ENCODE measurements at regions not wholly inside any gene's neighbourhood (a gene's known extent, or its start where the extent isn't known, plus 50 kb on each side); places are given as distances from the start of the nearest gene placed in this dataset.

- Mint-ChIP-seq H3K4me1 (peaks cover 26% of the 10 kb centered on the region), H3K27ac (peak overlapping the region; percentile 97), H3K4me3 (peak overlapping the region; percentile 99), H3K27me3 (no peaks in the 10 kb centered on the region), H3K9me3 (ENCODE audit: insufficient read depth) (no peaks in the 10 kb centered on the region)
- ChIA-PET POLR2A (interaction anchor here (0.6 kb wide), 1 partner anchor 9 kb away, joined by 4 read pairs; no protein-coding TSS in a partner anchor), CTCF (interaction anchor here (0.6 kb wide), 1 partner anchor 28 kb away, joined by 3 read pairs; no protein-coding TSS in a partner anchor)
- peaks cover 11% of the 10 kb centered on the region for H3K79me2 ChIP-seq (ENCODE audit: control insufficient read depth, insufficient read depth, low read length)
- H2AFZ ChIP-seq (ENCODE audit: insufficient read depth, low read depth, low read length, poor library complexity, severe bottlenecking), result peak overlapping the region; percentile 94
- H3K9ac ChIP-seq (ENCODE audit: low read length), result peak overlapping the region; percentile 84
- H3K36me3 ChIP-seq (replicated peaks in 1 of 2; ENCODE audit: control extremely low read depth in 1 of 2, control insufficient read depth in 1 of 2, extremely low read depth in 1 of 2, insufficient read depth in 2 of 2, low read length in 1 of 2), result no peaks in the 10 kb centered on the region
- no peak for TF ChIP-seq CTCF (IDR thresholded peaks at IDR 0.05)
- TF ChIP-seq EZH2 (IDR thresholded peaks at IDR 0.05; ENCODE audit: borderline replicate concordance, insufficient read depth, low read depth, low read length, poor library complexity, severe bottlenecking), result no peak
- no peaks in the 10 kb centered on the region for H3K9me3 ChIP-seq (ENCODE audit: control extremely low read depth in 1 of 3, control insufficient read depth in 2 of 3, insufficient read depth in 1 of 3, low read length in 2 of 3)
- no peaks in the 10 kb centered on the region for H4K20me1 ChIP-seq (ENCODE audit: control insufficient read depth, insufficient read depth, low read length, poor library complexity, severe bottlenecking)
- ATAC-seq (ENCODE audit: low read depth) (peak; percentile 13), DNase-seq (peak; percentile 61)
- H3K4me2 ChIP-seq (replicated peaks; ENCODE audit: low read depth, low read length, poor library complexity, severe bottlenecking), result peak overlapping the region; percentile 98
- under 1% methylated on average over 41 of the region's 44 CpGs for WGBS (ENCODE audit: insufficient coverage)
- intact Hi-C loops (cut with micrococcal nuclease), result loop anchor here (2.0 to 5.0 kb wide), 3 partner anchors 77 to 128 kb away; partner anchors contain the start of genes TAMM41 and VGLL4
- peak overlapping the region; percentile 16 to 38 for H3K27ac ChIP-seq (ENCODE audit: low read length in 2 of 2)
- H3K4me1 ChIP-seq (ENCODE audit: control insufficient read depth in 2 of 2, insufficient read depth in 2 of 2, low read length in 2 of 2), result peaks cover 6 to 17% of the 10 kb centered on the region in 2 donors
- peak overlapping the region; percentile 44 to 90 (median 73) for H3K4me3 ChIP-seq (ENCODE audit: control extremely low read depth in 1 of 5, extremely low read depth in 1 of 5, insufficient read depth in 1 of 5, low read depth in 2 of 5, low read length in 4 of 5)
- H3K27me3 ChIP-seq (replicated peaks in 1 of 4; ENCODE audit: control extremely low read depth in 1 of 4, control insufficient read depth in 3 of 4, insufficient read depth in 4 of 4, low read length in 3 of 4), result peaks cover 0 to 3% (median 2%) of the 10 kb centered on the region in 4 experiments
Measured at GRCh38 chr3:11718637-11719405, 75.1 kb upstream of the VGLL4 start.

All from B cell (primary cell).